IMR-90 (cell line): ENCODE measurements at regions not wholly inside any gene's neighbourhood (a gene's known extent, or its start where the extent isn't known, plus 50 kb on each side); places are given as distances from the start of the nearest gene placed in this dataset.

Source experiments
- ATAC-seq: fragments of 200-7000 bp; cut with Tn5 transposase; 2 replicates; pipeline ENCODE4 v1.9.1; 2020; ENCODE audit warnings: low read depth, mild to moderate bottlenecking, moderate library complexity
- BruUV-seq: library from RNA; stranded (reverse); fragments of 400-500 nt; replicated peaks from 2 replicates; lab custom pipeline; 2021; lab: Mats Ljungman, UMichigan
- CTCF ChIA-PET: fragments of 300-600 bp; formaldehyde crosslinking; extraction: SDS; loops from one replicate; lab custom pipeline; 2021; ENCODE audit warnings: antibody characterized with exemption; lab: Yijun Ruan, JAX
- POLR2A ChIA-PET: fragments of 300-600 bp; sonication (Branson Sonifier 250); formaldehyde crosslinking; loops from one replicate; lab custom pipeline; 2022; ENCODE audit warnings: antibody characterized with exemption; ENCODE audit not compliant: unreplicated experiment; lab: Charles Lee
- DNase-seq: peaks from one replicate; pipeline ENCODE4 v3.0.0; 2013
- H2AFZ ChIP-seq: replicated peaks from 2 replicates; pipeline ENCODE3; 2013; ENCODE audit warnings: low read length, mild to moderate bottlenecking; ENCODE audit not compliant: poor library complexity
- H2AK5ac ChIP-seq: 2 replicates; pipeline ENCODE4 v1.6.1; 2013; ENCODE audit warnings: low read depth, low read length, inconsistent platforms
- H2AK9ac ChIP-seq: replicated peaks from 2 replicates; pipeline ENCODE3; 2013; ENCODE audit warnings: mild to moderate bottlenecking, low read depth, low read length, moderate library complexity; ENCODE audit not compliant: poor library complexity
- H2BK120ac ChIP-seq: 2 replicates; pipeline ENCODE4 v1.6.1; 2013; ENCODE audit warnings: low read depth, low read length, inconsistent platforms
- H2BK15ac ChIP-seq: 3 replicates; pipeline ENCODE4 v1.6.1; 2013; ENCODE audit warnings: low read depth, low read length, inconsistent platforms
- H2BK20ac ChIP-seq: 2 replicates; pipeline ENCODE4 v1.6.1; 2013; ENCODE audit warnings: low read depth, mild to moderate bottlenecking, inconsistent platforms, low read length, moderate library complexity
- H2BK5ac ChIP-seq: 2 replicates; pipeline ENCODE4 v1.6.1; 2013; ENCODE audit warnings: mild to moderate bottlenecking, low read depth, low read length, inconsistent platforms; ENCODE audit not compliant: poor library complexity, severe bottlenecking
- H3K14ac ChIP-seq: replicated peaks from 2 replicates; pipeline ENCODE4 v1.6.1; 2013; ENCODE audit warnings: low read depth, low read length, inconsistent platforms
- H3K18ac ChIP-seq: 2 replicates; pipeline ENCODE4 v1.6.1; 2013; ENCODE audit warnings: low read depth, low read length, control low read depth
- H3K23ac ChIP-seq: 2 replicates; pipeline ENCODE4 v1.6.1; 2013; ENCODE audit warnings: low read depth, low read length, inconsistent platforms
- H3K27ac ChIP-seq: 2 replicates; pipeline ENCODE4 v1.5.1; 2013; ENCODE audit warnings: mild to moderate bottlenecking, control low read depth, low read length; ENCODE audit not compliant: insufficient read depth
- H3K27me3 ChIP-seq: 2 replicates; pipeline ENCODE4 v1.6.1; 2013; ENCODE audit warnings: low read length; ENCODE audit not compliant: control insufficient read depth, insufficient read depth
- H3K36me3 ChIP-seq: 2 replicates; pipeline ENCODE4 v1.6.1; 2013; ENCODE audit warnings: low read length, mixed read lengths; ENCODE audit not compliant: control insufficient read depth, insufficient read depth
- H3K4ac ChIP-seq: 2 replicates; pipeline ENCODE4 v1.6.1; 2013; ENCODE audit warnings: low read depth, low read length, inconsistent platforms
- H3K4me1 ChIP-seq: 2 replicates; pipeline ENCODE4 v1.6.1; 2013; ENCODE audit warnings: low read length, mixed read lengths; ENCODE audit not compliant: control insufficient read depth, insufficient read depth
- H3K4me2 ChIP-seq: 2 replicates; pipeline ENCODE4 v1.6.1; 2013; ENCODE audit warnings: low read depth, mild to moderate bottlenecking, control low read depth, low read length, moderate library complexity
- H3K4me3 ChIP-seq: 2 replicates; pipeline ENCODE4 v1.5.1; 2013; ENCODE audit warnings: low read depth, mild to moderate bottlenecking, control low read depth, low read length, moderate library complexity; ENCODE audit not compliant: insufficient read depth
- H3K56ac ChIP-seq: 2 replicates; pipeline ENCODE4 v1.6.1; 2013; ENCODE audit warnings: low read length, inconsistent platforms; ENCODE audit not compliant: insufficient read depth; ENCODE audit errors: extremely low read depth
- H3K79me1 ChIP-seq, 2 experiments: 2 replicates each; pipeline ENCODE4 v1.6.1; 2013; ENCODE audit warnings: low read length in 2 of 2, inconsistent platforms in 1 of 2, low read depth in 1 of 2
- H3K9ac ChIP-seq: 2 replicates; pipeline ENCODE4 v1.6.1; 2013; ENCODE audit warnings: low read depth, low read length, control low read depth
- H3K9me1 ChIP-seq: 2 replicates; pipeline ENCODE4 v1.6.1; 2013; ENCODE audit warnings: low read length, inconsistent platforms; ENCODE audit not compliant: insufficient read depth
- H3K9me3 ChIP-seq: 2 replicates; pipeline ENCODE4 v1.6.1; 2013; ENCODE audit warnings: low read length; ENCODE audit not compliant: control insufficient read depth, insufficient read depth
- H4K20me1 ChIP-seq: 2 replicates; pipeline ENCODE4 v1.6.1; 2013; ENCODE audit warnings: low read length, inconsistent platforms; ENCODE audit not compliant: insufficient read depth
- H4K5ac ChIP-seq: 2 replicates; pipeline ENCODE4 v1.6.1; 2013; ENCODE audit warnings: mild to moderate bottlenecking, low read depth, low read length, control low read depth
- H4K8ac ChIP-seq, 2 experiments: 2 replicates each; pipeline ENCODE4 v1.6.1; 2013; ENCODE audit warnings: low read depth in 2 of 2, low read length in 2 of 2, control low read depth in 1 of 2, inconsistent platforms in 1 of 2
- H4K91ac ChIP-seq: 2 replicates; pipeline ENCODE4 v1.6.1; 2013; ENCODE audit warnings: low read depth, low read length, inconsistent platforms; ENCODE audit not compliant: insufficient read depth
- BHLHE40 ChIP-seq: fragments of 150-350 bp; IDR thresholded peaks from 2 replicates; pipeline ENCODE4 v1.6.1; 2016; ENCODE audit warnings: mild to moderate bottlenecking, low read depth, low read length
- CHD1 ChIP-seq: IDR thresholded peaks from 2 replicates; pipeline ENCODE4 v1.6.1; 2012; ENCODE audit warnings: low read depth, low read length, improper control_type of control experiment
- FOS ChIP-seq: fragments of 150-350 bp; IDR thresholded peaks from 2 replicates; pipeline ENCODE4 v1.6.1; 2016; ENCODE audit warnings: low read depth, low read length
- MAFK ChIP-seq: IDR thresholded peaks from 2 replicates; pipeline ENCODE4 v1.6.1; 2012; ENCODE audit warnings: low read depth, low read length, improper control_type of control experiment
- MXI1 ChIP-seq: IDR thresholded peaks from 2 replicates; pipeline ENCODE4 v1.6.1; 2012; ENCODE audit warnings: low read depth, mild to moderate bottlenecking, low read length, moderate library complexity, borderline replicate concordance
- NFE2L2 ChIP-seq: fragments of 150-350 bp; IDR thresholded peaks from 2 replicates; pipeline ENCODE4 v1.6.1; 2016; ENCODE audit warnings: low read depth, mild to moderate bottlenecking, low read length
- WGBS, 2 experiments: methylation state at CpG; one replicate each; pipeline versions ENCODE4 v1.1.5 to v1.1.7; 2013; ENCODE audit warnings: missing lambda C conversion rate in 2 of 2; ENCODE audit not compliant: insufficient read length in 1 of 2; ENCODE audit errors: extremely low coverage in 2 of 2; 5-methylcytosine and 5-hydroxymethylcytosine counted together
- dilution Hi-C: fragments of 300-500 bp; cut with HindIII; formaldehyde crosslinking; loops from one replicate; pipeline ENCODE4 v1.14.3; 2018; ENCODE audit warnings: low sequenced_read_pairs; ENCODE audit not compliant: unreplicated experiment
- in situ Hi-C: fragments of 300-500 bp; cut with MboI; formaldehyde crosslinking; loops from 3 replicates; pipeline ENCODE4 v1.14.3; 2019; ENCODE audit warnings: low sequenced_read_pairs, inconsistent platforms, mixed read lengths
- intact Hi-C: fragments of 100-400 bp; cut with micrococcal nuclease; formaldehyde crosslinking; loops from 2 replicates; pipeline ENCODE4 v1.10.0; 2022
- TF ChIP-seq, protein P1 (sequence below): fragments of 150-350 bp; IDR thresholded peaks from 2 replicates; pipeline ENCODE4 v1.6.1; 2017; ENCODE audit warnings: mild to moderate bottlenecking, antibody characterized with exemption, low read length, low read depth
- TF ChIP-seq, protein P2 (sequence below): fragments of 150-350 bp; IDR thresholded peaks from 2 replicates; pipeline ENCODE4 v1.6.1; 2016; ENCODE audit warnings: low read depth, mild to moderate bottlenecking, low read length, moderate library complexity, borderline replicate concordance

DNA sequence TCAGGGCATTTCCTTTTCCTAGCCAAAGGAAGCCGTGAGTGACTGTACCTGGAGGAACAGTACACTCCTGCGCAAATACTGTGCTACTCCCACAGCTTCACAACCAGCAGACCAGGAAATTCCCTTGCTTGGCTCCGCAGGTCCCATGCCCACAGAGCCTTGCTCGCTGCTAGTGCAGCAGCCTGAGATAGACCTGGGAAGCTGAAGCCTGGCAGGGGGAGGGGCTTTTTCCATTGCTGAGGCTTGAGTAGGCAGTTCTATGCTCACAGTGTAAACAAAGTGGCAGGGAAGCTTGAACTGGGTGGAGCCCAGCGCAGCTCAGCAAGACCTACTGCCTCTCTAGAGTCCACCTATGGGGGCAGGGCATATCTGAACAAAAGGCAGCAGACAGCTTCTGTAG is 291.2 kb downstream of the HGF start:
- DNase-seq (peak; percentile 18), ATAC-seq (peak; percentile 35)
- no peak overlapping the region for H2BK20ac ChIP-seq
- H3K9ac ChIP-seq, result no peak overlapping the region
- no peak overlapping the region for H3K27ac ChIP-seq
- H3K14ac ChIP-seq, result no peak overlapping the region
- H4K8ac ChIP-seq, result no peak overlapping the region
- H3K36me3 ChIP-seq, result no peaks in the 10 kb centered on the region
- H3K4ac ChIP-seq, result no peak overlapping the region
- dilution Hi-C loops (no loop called here), intact Hi-C loops (no loop called here), in situ Hi-C loops (loop anchor here (25.0 kb wide), 2 partner anchors 759 to 984 kb away; no protein-coding TSS in a partner anchor)
- H3K4me3 ChIP-seq, result no peak overlapping the region
- WGBS, 2 experiments, result 83% methylated on average over 2 of the region's 5 CpGs; no CpG with 5 or more reads in 1 of the 2 experiments
- H3K56ac ChIP-seq, result no peak overlapping the region
- H3K18ac ChIP-seq, result no peak overlapping the region
- CTCF ChIA-PET, result interaction anchor here (0.6 to 1.0 kb wide), 2 partner anchors 9 to 672 kb away, joined by 3 read pairs; no protein-coding TSS in a partner anchor
- no peak overlapping the region for H2BK5ac ChIP-seq
- no peaks in the 10 kb centered on the region for H3K9me3 ChIP-seq
- H4K20me1 ChIP-seq, result no peaks in the 10 kb centered on the region
- no peak overlapping the region for H3K23ac ChIP-seq
- H2AK9ac ChIP-seq, result no peak overlapping the region
- no peak overlapping the region for H2BK120ac ChIP-seq
- H2BK15ac ChIP-seq, result no peak overlapping the region
- no peak overlapping the region for H3K4me2 ChIP-seq
- no peak overlapping the region for H2AFZ ChIP-seq
- no peak overlapping the region for H4K91ac ChIP-seq
- no TSS peak for BruUV-seq
- no peak overlapping the region for H4K5ac ChIP-seq
- TF ChIP-seq MXI1 (no peak), CHD1 (no peak), BHLHE40 (no peak), FOS (no peak), MAFK (no peak), NFE2L2 (no peak)
- TF ChIP-seq, protein P1, sequence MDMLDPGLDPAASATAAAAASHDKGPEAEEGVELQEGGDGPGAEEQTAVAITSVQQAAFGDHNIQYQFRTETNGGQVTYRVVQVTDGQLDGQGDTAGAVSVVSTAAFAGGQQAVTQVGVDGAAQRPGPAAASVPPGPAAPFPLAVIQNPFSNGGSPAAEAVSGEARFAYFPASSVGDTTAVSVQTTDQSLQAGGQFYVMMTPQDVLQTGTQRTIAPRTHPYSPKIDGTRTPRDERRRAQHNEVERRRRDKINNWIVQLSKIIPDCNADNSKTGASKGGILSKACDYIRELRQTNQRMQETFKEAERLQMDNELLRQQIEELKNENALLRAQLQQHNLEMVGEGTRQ, result no peak
- TF ChIP-seq, protein P2, sequence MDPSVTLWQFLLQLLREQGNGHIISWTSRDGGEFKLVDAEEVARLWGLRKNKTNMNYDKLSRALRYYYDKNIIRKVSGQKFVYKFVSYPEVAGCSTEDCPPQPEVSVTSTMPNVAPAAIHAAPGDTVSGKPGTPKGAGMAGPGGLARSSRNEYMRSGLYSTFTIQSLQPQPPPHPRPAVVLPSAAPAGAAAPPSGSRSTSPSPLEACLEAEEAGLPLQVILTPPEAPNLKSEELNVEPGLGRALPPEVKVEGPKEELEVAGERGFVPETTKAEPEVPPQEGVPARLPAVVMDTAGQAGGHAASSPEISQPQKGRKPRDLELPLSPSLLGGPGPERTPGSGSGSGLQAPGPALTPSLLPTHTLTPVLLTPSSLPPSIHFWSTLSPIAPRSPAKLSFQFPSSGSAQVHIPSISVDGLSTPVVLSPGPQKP, result no peak
- POLR2A ChIA-PET, result no interaction called here
- H3K79me1 ChIP-seq, result no peaks in the 10 kb centered on the region
- H3K4me1 ChIP-seq, result peaks cover 2% of the 10 kb centered on the region; the same call in 1 of the 2 replicates
- no peaks in the 10 kb centered on the region for H3K27me3 ChIP-seq
- H3K9me1 ChIP-seq, result 0 out of 2 replicates have a peak, but pooled peaks cover 4% of the 10 kb centered on the region
- H2AK5ac ChIP-seq, result no peak overlapping the region
